D721Med (cell line): ENCODE measurements at regions not wholly inside any gene's neighbourhood (a gene's known extent, or its start where the extent isn't known, plus 50 kb on each side); places are given as distances from the start of the nearest gene placed in this dataset.

Experiments used
- DNase-seq: peaks from one replicate; pipeline ENCODE4 v3.0.0; 2011; ENCODE audit warnings: low spot score; ENCODE audit not compliant: insufficient read length
- FAIRE-seq: peaks from 2 replicates; lab custom pipeline; 2011; peaks lifted over from hg19 to GRCh38; lab: Jason Lieb, UNC
- TF ChIP-seq, protein P1 (sequence below): IDR thresholded peaks from 2 replicates; pipeline ENCODE4 v1.5.1; 2012; ENCODE audit warnings: mild to moderate bottlenecking, control low read depth; ENCODE audit not compliant: insufficient read depth; ENCODE audit errors: missing control alignments

DNA sequence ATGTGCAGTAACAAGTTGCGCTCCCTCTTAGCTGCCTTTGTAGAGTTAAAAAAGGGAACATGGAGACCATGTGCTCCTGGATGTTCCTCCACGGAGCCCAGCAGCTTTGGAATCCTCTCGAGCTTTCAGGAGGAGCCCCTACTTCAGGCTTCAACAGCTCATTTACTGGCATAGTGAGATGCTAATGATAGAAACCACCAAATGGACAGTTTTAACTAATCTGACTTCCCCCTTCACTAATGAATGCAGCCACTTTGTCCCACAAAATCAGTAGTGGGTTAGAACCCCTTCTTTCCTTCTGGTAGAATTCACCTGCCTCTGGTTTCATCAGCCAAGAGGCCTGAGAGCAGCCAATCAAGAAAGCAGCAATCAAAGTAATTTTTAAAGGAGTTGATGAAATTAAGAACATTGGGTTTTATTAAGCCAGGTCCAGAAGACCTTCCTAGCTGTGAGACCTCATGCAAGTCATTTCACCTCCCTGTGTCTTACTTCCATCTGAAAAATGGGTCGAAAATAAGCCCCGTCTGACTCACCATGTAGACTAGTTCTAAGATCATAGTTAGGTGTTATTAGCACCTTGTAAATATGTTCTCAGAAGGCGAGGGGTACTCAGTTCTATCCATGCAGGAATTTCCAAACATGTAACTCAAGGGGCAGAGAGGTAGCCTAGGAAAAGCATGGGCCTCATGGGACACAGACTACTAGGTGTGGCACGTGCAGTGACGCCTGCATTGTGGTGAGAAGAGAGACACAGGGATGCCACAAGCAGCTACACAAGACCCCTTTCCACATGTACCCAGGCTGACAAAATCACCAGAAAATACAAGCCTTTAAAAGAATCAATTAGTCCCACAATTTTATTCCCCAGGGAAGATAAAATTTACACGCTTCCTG lies 179.7 kb upstream of the LPP start:
- no peak for DNase-seq
- TF ChIP-seq, protein P1, sequence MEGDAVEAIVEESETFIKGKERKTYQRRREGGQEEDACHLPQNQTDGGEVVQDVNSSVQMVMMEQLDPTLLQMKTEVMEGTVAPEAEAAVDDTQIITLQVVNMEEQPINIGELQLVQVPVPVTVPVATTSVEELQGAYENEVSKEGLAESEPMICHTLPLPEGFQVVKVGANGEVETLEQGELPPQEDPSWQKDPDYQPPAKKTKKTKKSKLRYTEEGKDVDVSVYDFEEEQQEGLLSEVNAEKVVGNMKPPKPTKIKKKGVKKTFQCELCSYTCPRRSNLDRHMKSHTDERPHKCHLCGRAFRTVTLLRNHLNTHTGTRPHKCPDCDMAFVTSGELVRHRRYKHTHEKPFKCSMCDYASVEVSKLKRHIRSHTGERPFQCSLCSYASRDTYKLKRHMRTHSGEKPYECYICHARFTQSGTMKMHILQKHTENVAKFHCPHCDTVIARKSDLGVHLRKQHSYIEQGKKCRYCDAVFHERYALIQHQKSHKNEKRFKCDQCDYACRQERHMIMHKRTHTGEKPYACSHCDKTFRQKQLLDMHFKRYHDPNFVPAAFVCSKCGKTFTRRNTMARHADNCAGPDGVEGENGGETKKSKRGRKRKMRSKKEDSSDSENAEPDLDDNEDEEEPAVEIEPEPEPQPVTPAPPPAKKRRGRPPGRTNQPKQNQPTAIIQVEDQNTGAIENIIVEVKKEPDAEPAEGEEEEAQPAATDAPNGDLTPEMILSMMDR = no peak
- FAIRE-seq = no peak

GRCh38 chr3:187974871-187975271 lies 179.1 kb upstream of the LPP start:
- TF ChIP-seq, protein P1 = no peak
- FAIRE-seq = no peak
- no peak for DNase-seq

GRCh38 chr3:187975561-187976364 lies 178.2 kb upstream of the LPP start:
- TF ChIP-seq, protein P1 = no peak
- no peak for FAIRE-seq
- DNase-seq = no peak

DNA sequence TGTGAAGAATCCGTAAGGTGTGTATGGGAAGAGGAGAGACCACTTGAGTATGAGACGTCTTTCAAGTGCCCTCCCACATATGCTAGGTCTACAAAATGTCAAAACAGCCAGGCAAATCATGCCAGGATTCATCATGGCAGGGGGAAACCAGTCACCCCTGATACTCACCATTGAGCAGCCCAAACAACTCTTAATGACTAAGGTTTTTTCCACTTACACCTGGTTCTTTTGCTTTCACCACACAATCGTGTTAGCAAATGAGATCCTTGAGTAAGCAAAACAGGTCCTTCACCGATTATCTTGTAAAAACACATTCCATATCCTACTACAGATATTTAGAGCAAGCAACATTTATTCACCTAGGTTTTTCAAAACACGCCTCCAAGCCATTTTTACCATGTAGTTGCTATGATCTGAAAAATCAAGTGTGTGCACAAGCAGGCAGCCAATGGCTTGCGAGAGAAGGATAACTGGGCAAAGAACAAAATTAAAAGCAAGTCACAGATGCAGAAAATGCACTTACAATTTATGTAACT lies 177.5 kb upstream of the LPP start:
- FAIRE-seq (no peak), DNase-seq (no peak)
- TF ChIP-seq, protein P1 = no peak

- TF ChIP-seq, protein P1 = no peak
- DNase-seq (no peak), FAIRE-seq (no peak)
Observed at GRCh38 chr3:187977659-187978058, 176.3 kb upstream of the LPP start.

GRCh38 chr3:187978433-187979011 lies 175.4 kb upstream of the LPP start:
- no peak for FAIRE-seq
- no peak for DNase-seq
- TF ChIP-seq, protein P1 = no peak
